H9 (cell line): ENCODE measurements at regions not wholly inside any gene's neighbourhood (a gene's known extent, or its start where the extent isn't known, plus 50 kb on each side); places are given as distances from the start of the nearest gene placed in this dataset.

Experiments used
- DNase-seq: peaks from one replicate; pipeline ENCODE4 v3.0.0-alpha.2; 2017
- H2AFZ ChIP-seq: one replicate; pipeline ENCODE4 v1.6.1; 2013; ENCODE audit warnings: mild to moderate bottlenecking, low read length, control low read depth, moderate library complexity
- H2AK5ac ChIP-seq: 2 replicates; pipeline ENCODE4 v1.6.1; 2013; ENCODE audit warnings: low read length, control low read depth, mixed read lengths; ENCODE audit not compliant: insufficient read length
- H2BK120ac ChIP-seq: one replicate; pipeline ENCODE4 v1.6.1; 2013; ENCODE audit warnings: low read depth, mild to moderate bottlenecking, low read length, control low read depth, inconsistent platforms; ENCODE audit not compliant: poor library complexity, severe bottlenecking
- H2BK12ac ChIP-seq: 2 replicates; pipeline ENCODE4 v1.6.1; 2013; ENCODE audit warnings: low read length, control low read depth, mixed read lengths, low read depth; ENCODE audit not compliant: insufficient read length
- H2BK15ac ChIP-seq: 2 replicates; pipeline ENCODE4 v1.6.1; 2013; ENCODE audit warnings: low read depth, low read length, control low read depth
- H2BK20ac ChIP-seq: one replicate; pipeline ENCODE4 v1.6.1; 2013; ENCODE audit warnings: low read depth, mild to moderate bottlenecking, low read length, control low read depth, inconsistent platforms; ENCODE audit not compliant: poor library complexity, severe bottlenecking
- H2BK5ac ChIP-seq: 2 replicates; pipeline ENCODE4 v1.6.1; 2013; ENCODE audit warnings: low read length, control low read depth, mixed read lengths; ENCODE audit not compliant: insufficient read length
- H3K14ac ChIP-seq: 2 replicates; pipeline ENCODE4 v1.6.1; 2013; ENCODE audit warnings: low read length, control low read depth; ENCODE audit not compliant: insufficient read depth
- H3K18ac ChIP-seq: 2 replicates; pipeline ENCODE4 v1.6.1; 2013; ENCODE audit warnings: low read depth, mild to moderate bottlenecking, mixed read lengths, low read length, control low read depth; ENCODE audit not compliant: insufficient read length
- H3K23ac ChIP-seq: 2 replicates; pipeline ENCODE4 v1.6.1; 2013; ENCODE audit warnings: low read length, control low read depth, mixed read lengths, low read depth; ENCODE audit not compliant: insufficient read length
- H3K23me2 ChIP-seq: 2 replicates; pipeline ENCODE4 v1.6.1; 2013; ENCODE audit warnings: low read depth, mild to moderate bottlenecking, mixed read lengths, low read length, control low read depth; ENCODE audit not compliant: insufficient read length, poor library complexity, severe bottlenecking
- H3K27ac ChIP-seq: 2 replicates; pipeline ENCODE4 v1.5.1; 2013; ENCODE audit warnings: low read length, control low read depth, mixed read lengths, low read depth; ENCODE audit not compliant: insufficient read length
- H3K27me3 ChIP-seq: 2 replicates; pipeline ENCODE4 v1.6.1; 2013; ENCODE audit warnings: low read length, control low read depth, inconsistent platforms; ENCODE audit not compliant: insufficient read depth
- H3K4ac ChIP-seq: 2 replicates; pipeline ENCODE4 v1.6.1; 2013; ENCODE audit warnings: low read depth, mild to moderate bottlenecking, control low read depth, inconsistent platforms, low read length, moderate library complexity
- H3K4me1 ChIP-seq: 2 replicates; pipeline ENCODE4 v1.6.1; 2013; ENCODE audit warnings: low read length, control low read depth, inconsistent platforms; ENCODE audit not compliant: insufficient read depth
- H3K4me2 ChIP-seq: 2 replicates; pipeline ENCODE4 v1.6.1; 2013; ENCODE audit warnings: low read length, control low read depth, mixed read lengths; ENCODE audit not compliant: insufficient read length, insufficient read depth
- H3K56ac ChIP-seq: 2 replicates; pipeline ENCODE4 v1.6.1; 2013; ENCODE audit warnings: low read depth, mild to moderate bottlenecking, mixed read lengths, low read length, control low read depth; ENCODE audit not compliant: insufficient read length
- H3K79me1 ChIP-seq: 2 replicates; pipeline ENCODE4 v1.6.1; 2013; ENCODE audit warnings: low read depth, mild to moderate bottlenecking, moderate library complexity, low read length, control low read depth, inconsistent platforms; ENCODE audit not compliant: insufficient read depth, poor library complexity, severe bottlenecking
- H3K79me2 ChIP-seq: 2 replicates; pipeline ENCODE4 v1.6.1; 2013; ENCODE audit warnings: low read length, control low read depth, inconsistent platforms; ENCODE audit not compliant: insufficient read depth
- H3K9ac ChIP-seq: 2 replicates; pipeline ENCODE4 v1.6.1; 2013; ENCODE audit warnings: low read length, control low read depth, mixed read lengths; ENCODE audit not compliant: insufficient read length; ENCODE audit errors: extremely low read depth
- H3K9me3 ChIP-seq: one replicate; pipeline ENCODE4 v1.6.1; 2013; ENCODE audit warnings: low read depth, low read length, inconsistent platforms; ENCODE audit not compliant: control insufficient read depth
- H3T11ph ChIP-seq: one replicate; pipeline ENCODE4 v1.6.1; 2013; ENCODE audit warnings: mild to moderate bottlenecking, low read length, control low read depth, inconsistent platforms
- H4K20me1 ChIP-seq: one replicate; pipeline ENCODE4 v1.6.1; 2013; ENCODE audit not compliant: control insufficient read depth, insufficient read length, insufficient read depth
- H4K5ac ChIP-seq: 2 replicates; pipeline ENCODE4 v1.6.1; 2013; ENCODE audit warnings: low read depth, mild to moderate bottlenecking, mixed read lengths, low read length, control low read depth; ENCODE audit not compliant: insufficient read length
- H4K8ac ChIP-seq: replicated peaks from 2 replicates; pipeline ENCODE4 v1.6.1; 2013; ENCODE audit warnings: low read length, control low read depth, mixed read lengths, low read depth; ENCODE audit not compliant: insufficient read length
- H4K91ac ChIP-seq: 2 replicates; pipeline ENCODE4 v1.6.1; 2013; ENCODE audit warnings: low read depth, mild to moderate bottlenecking, moderate library complexity, mixed read lengths, low read length, control low read depth; ENCODE audit not compliant: insufficient read length
- H3K27ac Mint-ChIP-seq, 3 experiments: 2 replicates in 2 of 3; 3 replicates in 1 of 3; pipeline ENCODE4 v1.8.0; 2020 to 2021; ENCODE audit warnings: mixed read lengths in 3 of 3, mild to moderate bottlenecking in 1 of 3, moderate library complexity in 1 of 3
- H3K27me3 Mint-ChIP-seq: 2 replicates; pipeline ENCODE4 v1.8.0; 2021; ENCODE audit warnings: low read depth, mild to moderate bottlenecking, moderate library complexity, mixed read lengths
- H3K36me3 Mint-ChIP-seq, 3 experiments: 2 replicates in 2 of 3; 3 replicates in 1 of 3; pipeline ENCODE4 v1.8.0; 2020 to 2021; ENCODE audit warnings: low read depth in 3 of 3, mixed read lengths in 3 of 3; ENCODE audit not compliant: insufficient read depth in 1 of 3
- H3K4me1 Mint-ChIP-seq, 2 experiments: 2 replicates each; pipeline ENCODE4 v1.8.0; 2020; ENCODE audit warnings: mixed read lengths in 2 of 2
- H3K4me3 Mint-ChIP-seq, 2 experiments: 2 replicates in 1 of 2; 3 replicates in 1 of 2; pipeline ENCODE4 v1.8.0; 2020 to 2021; ENCODE audit warnings: mild to moderate bottlenecking in 2 of 2, mixed read lengths in 2 of 2, moderate library complexity in 1 of 2
- H3K9me3 Mint-ChIP-seq, 2 experiments: 2 replicates in 1 of 2; 3 replicates in 1 of 2; pipeline ENCODE4 v1.8.0; 2020; ENCODE audit warnings: mild to moderate bottlenecking in 2 of 2, mixed read lengths in 2 of 2, moderate library complexity in 1 of 2
- WGBS: extraction: QIAGEN DNeasy Blood & Tissue Kit; methylation state at CpG from one replicate; pipeline ENCODE4 v1.1.7; 2013; ENCODE audit warnings: missing lambda C conversion rate, low lambda C conversion rate, mixed read lengths; ENCODE audit not compliant: insufficient read length; ENCODE audit errors: extremely low coverage; 5-methylcytosine and 5-hydroxymethylcytosine counted together
- TF ChIP-seq, protein P1 (sequence below): fragments of 200-600 bp; sonication (generic); conservative IDR thresholded peaks from 3 replicates; pipeline ENCODE4 v1.8.0; 2021; ENCODE audit warnings: antibody characterized with exemption, mild to moderate bottlenecking

- Histone ChIP-seq H2AFZ (no peak overlapping the region), H2BK15ac (no peak overlapping the region), H3K56ac (no peak overlapping the region), H2AK5ac (no peak overlapping the region), H3K4me2 (no peak overlapping the region), H3T11ph (no peak overlapping the region), H2BK20ac (no peak overlapping the region), H3K23ac (no peak overlapping the region), H3K79me1 (no peaks in the 10 kb centered on the region), H3K14ac (no peak overlapping the region; the same call in 1 of the 2 replicates), H3K27ac (no peak overlapping the region), H2BK120ac (no peak overlapping the region), H2BK5ac (no peak overlapping the region), H4K20me1 (no peaks in the 10 kb centered on the region), H3K23me2 (no peaks in the 10 kb centered on the region), H4K8ac (no peak overlapping the region), H2BK12ac (no peak overlapping the region), H3K4me1 (no peaks in the 10 kb centered on the region), H3K4ac (no peak overlapping the region), H3K79me2 (no peaks in the 10 kb centered on the region), H3K27me3 (no peaks in the 10 kb centered on the region), H4K91ac (no peak overlapping the region), H4K5ac (no peak overlapping the region), H3K18ac (no peak overlapping the region), H3K9me3 (no peaks in the 10 kb centered on the region), H3K9ac (no peak overlapping the region)
- H3K9me3 Mint-ChIP-seq: peaks cover 0 to 3% of the 10 kb centered on the region in 2 experiments; a peak in 1 of 5 replicates
- H3K4me3 Mint-ChIP-seq: no peak overlapping the region
- DNase-seq: no peak
- peaks cover 7% of the 10 kb centered on the region for H3K27me3 Mint-ChIP-seq
- TF ChIP-seq, protein P1, sequence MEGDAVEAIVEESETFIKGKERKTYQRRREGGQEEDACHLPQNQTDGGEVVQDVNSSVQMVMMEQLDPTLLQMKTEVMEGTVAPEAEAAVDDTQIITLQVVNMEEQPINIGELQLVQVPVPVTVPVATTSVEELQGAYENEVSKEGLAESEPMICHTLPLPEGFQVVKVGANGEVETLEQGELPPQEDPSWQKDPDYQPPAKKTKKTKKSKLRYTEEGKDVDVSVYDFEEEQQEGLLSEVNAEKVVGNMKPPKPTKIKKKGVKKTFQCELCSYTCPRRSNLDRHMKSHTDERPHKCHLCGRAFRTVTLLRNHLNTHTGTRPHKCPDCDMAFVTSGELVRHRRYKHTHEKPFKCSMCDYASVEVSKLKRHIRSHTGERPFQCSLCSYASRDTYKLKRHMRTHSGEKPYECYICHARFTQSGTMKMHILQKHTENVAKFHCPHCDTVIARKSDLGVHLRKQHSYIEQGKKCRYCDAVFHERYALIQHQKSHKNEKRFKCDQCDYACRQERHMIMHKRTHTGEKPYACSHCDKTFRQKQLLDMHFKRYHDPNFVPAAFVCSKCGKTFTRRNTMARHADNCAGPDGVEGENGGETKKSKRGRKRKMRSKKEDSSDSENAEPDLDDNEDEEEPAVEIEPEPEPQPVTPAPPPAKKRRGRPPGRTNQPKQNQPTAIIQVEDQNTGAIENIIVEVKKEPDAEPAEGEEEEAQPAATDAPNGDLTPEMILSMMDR: no peak
- H3K4me1 Mint-ChIP-seq: peaks cover 0 to 8% of the 10 kb centered on the region in 2 experiments; a peak in 2 of 4 replicates
- peak overlapping the region in 1 of 3 experiments; percentile 61; a peak in 1 of 7 replicates for H3K27ac Mint-ChIP-seq
- no peaks in the 10 kb centered on the region; a peak in 1 of 7 replicates for H3K36me3 Mint-ChIP-seq
- no CpG with 5 or more reads among the region's 11 CpGs for WGBS
Observed at GRCh38 chr2:20917719-20918572, 95.0 kb upstream of the LDAH start.
